NCI-H2196 (cell line): ENCODE measurements at regions not wholly inside any gene's neighbourhood (a gene's known extent, or its start where the extent isn't known, plus 50 kb on each side); places are given as distances from the start of the nearest gene placed in this dataset.

ENCODE experiments used
- DNase-seq: peaks from one replicate; lab custom pipeline; 2025; ENCODE audit not compliant: unreplicated experiment; lab: John Stamatoyannopoulos, UW

DNA sequence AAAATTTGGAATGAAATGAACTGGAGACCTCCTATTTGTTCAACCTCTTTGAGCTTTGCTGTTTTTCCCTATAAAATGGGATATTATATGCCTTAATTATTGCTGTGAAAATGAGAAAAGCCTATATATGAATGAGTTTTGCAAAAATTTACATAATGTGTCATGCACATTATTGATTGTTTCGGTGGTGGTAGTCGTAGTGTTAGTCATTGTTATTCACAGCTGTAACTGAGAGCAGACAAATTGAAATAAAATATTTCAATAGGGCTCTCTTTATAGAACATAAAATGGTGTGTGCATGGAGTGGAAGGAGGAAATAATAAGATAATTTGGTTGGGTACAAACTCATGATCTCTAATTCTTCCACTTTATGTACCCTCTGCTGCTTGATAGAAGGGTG is 153.7 kb upstream of the GADL1 start:
- DNase-seq: no peak

DNA sequence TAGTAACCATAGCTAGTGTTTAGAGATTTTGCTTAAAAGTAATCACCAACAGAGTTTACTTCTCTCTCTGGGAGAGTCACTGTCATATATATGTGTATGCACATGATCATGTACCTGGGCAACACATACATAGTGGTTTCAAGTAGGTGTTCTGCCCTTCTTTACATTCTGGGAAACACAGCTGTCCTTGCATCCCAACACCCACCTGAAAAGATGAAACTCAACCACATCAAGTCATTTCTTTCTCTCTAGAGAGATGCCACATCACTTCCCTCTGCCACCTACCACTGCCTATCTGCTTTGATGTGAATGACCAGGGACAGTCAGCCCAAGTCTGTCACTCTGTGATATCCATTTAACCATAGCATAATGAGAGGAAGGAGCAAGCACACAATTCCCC is 155.8 kb upstream of the GADL1 start:
- DNase-seq: no peak

DNA sequence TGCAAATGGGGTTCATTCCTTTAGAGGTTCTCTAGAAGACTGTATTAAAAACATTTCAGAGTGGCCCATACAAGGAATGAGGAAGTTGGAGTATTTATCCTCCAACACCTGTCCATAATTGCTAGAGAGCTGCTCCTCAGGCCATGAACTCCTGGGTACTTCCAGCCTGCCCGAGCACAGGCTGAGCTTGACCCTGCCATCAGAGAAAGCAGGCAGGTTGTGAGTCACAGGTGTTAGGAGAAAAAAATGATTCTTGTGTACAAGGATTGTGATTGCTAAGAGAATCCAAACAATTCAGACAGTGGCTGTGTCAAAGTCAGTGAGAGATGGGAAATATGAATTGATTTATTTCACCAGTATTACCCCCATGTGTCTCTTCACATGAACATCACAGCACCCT is 156.8 kb upstream of the GADL1 start:
- DNase-seq: no peak

DNA sequence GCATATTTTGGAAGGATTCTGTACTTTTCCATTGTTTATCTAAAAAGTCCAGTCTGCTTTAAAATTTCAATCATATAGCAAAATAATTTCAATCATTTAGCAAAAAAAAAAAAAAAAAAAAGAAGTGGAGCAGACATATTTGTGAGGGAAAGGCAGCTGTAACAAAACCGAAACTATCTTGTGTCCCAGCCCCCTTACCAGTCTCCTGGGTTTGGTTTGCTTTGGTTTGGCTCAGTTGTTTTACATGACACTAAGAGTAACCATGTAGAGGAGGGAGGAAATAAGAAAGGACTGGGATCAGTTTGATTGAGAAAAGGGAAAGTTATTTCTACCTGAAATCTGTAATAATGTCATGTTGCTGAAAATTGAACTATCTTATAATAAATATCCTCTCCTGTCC is 158.8 kb upstream of the GADL1 start:
- DNase-seq: no peak

DNA sequence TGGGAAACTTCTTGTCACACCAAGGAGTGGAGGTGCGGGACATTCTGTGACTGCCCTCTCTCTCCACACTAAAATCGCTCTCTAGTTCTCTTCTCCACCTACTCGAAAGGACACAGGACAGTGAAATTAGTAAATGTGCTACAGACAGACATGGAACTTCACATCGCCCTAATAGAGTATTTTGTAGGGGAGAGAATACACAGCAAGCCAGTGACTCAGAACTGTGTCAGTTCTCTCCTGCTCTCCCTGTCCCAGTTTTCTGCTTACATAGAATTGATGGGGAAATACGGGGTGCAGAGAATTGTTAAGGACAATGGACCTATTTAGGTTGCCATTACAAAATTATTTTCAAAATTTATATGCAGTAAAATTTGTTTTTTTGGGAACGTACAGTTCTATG is 159.6 kb upstream of the GADL1 start:
- no peak for DNase-seq

DNA sequence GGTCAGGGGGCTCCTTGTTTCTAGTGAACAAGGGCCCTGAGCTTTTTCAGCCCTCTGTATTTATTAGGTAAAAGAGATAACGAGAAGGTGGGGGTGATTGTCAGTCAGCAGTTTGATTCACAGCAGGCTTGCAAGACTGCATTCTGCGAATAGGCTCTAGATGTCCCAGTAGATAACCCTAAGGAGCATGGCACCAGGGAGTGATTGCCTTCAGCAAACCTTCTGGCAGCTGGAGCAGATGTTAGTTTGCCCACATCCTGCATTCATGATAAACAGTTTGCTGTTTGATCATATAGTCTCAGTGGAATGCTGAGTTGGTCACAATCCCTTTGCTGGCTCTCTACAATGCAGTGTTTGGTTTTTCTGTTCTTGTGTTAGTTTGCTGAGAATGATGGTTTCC is 161.3 kb upstream of the GADL1 start:
- no peak for DNase-seq

DNA sequence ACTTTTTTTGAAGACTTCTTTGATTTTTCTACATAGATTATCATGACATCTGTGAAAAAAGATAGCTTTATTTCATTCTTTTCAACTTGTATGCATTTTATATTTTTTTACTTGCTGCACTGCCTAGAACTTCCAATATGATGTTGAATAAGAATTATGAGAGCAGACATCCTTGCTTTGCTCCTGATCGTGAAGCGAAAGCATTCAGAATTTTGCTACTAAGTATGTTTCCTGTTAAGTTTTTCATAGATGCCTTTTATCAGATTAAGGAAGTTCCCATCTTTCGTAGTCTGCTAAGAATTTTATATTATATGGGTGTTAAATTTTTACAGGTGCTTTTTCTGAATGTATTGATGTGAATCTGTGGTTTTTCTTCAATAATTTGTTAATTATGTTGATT is 163.4 kb upstream of the GADL1 start:
- DNase-seq: no peak

DNA sequence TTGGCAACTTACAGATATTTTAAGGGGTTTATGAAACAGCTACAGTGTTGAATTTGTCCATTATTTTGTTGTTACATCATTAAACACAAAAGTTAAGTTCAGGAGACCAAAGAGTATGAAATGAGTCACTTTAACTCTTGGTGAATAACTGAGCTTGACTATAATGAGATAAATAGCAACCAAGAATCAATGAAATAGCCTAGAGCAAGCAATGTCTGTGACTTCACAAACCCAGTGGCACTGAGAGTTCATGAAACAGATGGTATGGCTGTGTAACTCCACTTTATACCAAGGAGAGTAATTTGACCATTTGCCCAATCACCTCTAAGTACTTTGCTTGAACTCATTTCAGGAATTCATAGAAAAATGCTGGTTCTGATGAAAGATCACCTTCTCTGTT is 169.6 kb upstream of the GADL1 start:
- no peak for DNase-seq

DNA sequence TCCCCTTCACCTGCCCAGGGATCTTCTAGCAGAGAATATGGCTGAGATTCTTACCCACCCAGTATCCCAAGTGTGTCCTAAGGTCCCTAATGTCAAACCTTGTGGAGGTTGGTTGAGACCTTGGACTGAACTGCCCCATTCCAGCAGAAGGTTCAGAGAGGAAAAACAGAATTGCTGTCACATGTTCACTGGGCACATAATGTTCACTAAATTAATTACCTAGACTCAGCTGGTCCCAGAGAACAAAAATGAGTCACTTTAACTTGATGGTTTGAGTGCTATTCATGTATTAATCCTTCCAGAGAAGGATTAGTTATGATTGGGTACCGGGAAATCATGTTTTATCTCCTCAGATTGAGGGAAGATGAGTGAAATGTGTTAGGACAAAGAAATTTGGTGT is 171.3 kb upstream of the GADL1 start:
- DNase-seq: no peak

DNA sequence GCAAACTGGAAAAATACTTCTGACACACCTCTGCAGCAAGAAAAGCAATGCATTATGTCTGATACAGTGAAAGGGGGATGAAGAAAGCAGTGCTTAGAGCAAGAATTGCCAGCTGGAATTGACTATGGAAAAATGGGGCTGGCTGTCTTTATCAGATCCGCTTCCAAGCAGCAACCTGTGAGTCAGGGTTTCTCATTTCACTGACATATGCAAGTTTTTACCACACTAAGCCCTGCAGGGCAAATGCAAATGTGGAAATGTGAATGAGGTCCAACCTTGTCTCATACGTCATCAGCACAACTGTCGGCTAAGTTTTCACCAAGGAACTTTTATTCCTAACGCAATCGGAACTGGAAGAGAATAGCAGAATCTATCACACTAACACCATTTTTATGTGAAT is 172.5 kb upstream of the GADL1 start:
- DNase-seq: no peak

DNA sequence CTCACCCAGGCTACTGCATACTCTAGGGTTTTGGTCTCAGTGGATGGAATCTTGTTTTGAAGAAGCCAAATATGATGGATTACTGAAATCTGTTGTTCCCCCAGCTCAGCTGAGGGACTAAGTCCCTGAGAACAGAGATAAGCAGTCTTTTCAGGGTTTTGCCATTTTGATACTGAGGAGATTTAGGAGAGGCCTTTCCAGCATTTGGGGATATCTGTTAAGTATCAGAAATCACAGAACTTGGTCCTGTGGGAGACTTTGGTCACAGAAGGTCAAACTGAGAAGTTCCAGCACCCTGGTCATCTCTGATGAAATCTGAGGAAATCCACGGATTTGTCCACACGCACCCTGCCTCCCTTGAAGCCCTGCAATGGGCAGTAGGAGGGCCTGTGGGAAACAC is 181.0 kb upstream of the GADL1 start:
- DNase-seq: no peak

DNA sequence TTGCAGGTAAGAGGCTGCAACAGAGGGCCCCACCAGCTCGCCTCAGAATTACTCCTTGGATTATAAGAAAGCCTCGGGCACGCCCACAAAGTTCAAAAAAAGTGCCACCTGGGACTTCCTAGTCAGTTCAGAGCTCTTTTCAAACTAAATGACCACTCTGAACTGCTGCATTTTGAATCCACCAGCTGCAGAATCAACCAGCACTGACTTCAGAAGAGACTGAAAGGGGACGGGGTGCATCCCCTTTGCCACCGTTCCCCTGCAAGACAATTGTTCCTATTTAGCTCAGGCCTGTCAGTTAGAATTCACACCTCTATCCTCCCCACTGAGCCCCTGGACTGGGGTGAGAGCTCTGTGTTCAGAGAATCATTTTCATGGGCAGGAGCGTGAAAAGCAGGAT is 181.4 kb upstream of the GADL1 start:
- DNase-seq: no peak

DNA sequence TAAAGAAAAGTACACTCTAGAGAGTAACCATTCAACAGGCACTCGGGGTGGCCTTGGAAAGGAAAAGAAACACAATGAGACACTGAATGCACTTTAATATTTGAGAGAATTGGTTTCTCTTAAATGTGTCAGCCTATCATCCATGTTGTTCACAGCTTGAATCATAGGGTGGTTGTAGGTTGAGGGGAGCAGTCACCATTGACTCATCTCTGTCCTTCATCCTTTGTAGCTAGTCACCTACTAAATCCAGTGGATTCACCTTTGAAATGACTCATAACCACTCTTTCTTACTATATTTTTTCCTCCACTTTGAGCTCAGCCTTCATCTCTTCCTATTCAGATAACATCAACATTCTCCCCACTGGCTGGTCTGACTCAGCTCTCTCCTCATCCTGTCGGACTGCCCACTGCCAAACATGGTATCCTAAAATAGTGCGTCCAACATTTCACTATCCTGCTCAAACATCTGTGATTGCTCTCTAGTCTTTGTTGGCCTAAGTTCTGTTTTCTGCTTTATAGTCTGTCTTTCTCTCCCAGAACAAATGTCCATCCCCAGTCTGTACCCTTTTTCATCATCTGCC is 182.7 kb upstream of the GADL1 start:
- no peak for DNase-seq

DNA sequence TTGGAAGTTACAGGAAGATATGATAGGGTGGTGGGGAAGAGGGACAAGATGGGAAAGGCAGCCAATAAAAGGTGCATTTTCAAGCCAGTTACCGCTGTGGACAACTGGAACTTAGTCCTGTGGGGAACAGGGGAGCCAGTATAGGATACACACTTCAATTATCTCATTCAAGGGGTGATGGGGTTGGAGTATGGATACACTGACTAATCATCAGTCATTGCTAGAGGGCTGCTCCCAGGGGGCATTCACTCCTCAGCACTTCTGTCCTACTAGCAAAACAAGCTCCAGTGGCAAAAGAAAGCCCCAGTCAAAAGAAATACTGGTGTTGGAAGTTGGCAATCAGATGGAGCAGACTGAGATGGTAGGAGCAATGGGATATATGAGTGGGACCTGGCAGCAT is 183.4 kb upstream of the GADL1 start:
- no peak for DNase-seq

DNA sequence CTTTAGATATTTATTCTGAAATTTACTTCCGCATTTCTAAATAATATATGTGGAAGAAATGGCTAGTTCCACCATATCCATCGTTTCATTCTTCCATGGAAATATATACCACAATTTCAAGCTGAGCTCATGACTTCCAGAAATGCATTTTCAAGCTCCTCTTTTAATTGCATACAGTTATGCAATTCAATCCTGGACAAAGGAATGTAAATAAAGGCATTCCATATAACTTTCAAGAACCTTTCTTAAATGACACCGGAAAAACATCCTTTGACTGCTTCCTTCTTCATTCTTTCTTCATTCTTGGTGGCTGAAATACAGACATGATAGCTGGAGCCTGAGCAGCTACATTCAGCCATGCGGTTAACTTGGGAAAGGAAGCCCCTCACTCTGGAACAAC is 185.2 kb upstream of the GADL1 start:
- DNase-seq: no peak

DNA sequence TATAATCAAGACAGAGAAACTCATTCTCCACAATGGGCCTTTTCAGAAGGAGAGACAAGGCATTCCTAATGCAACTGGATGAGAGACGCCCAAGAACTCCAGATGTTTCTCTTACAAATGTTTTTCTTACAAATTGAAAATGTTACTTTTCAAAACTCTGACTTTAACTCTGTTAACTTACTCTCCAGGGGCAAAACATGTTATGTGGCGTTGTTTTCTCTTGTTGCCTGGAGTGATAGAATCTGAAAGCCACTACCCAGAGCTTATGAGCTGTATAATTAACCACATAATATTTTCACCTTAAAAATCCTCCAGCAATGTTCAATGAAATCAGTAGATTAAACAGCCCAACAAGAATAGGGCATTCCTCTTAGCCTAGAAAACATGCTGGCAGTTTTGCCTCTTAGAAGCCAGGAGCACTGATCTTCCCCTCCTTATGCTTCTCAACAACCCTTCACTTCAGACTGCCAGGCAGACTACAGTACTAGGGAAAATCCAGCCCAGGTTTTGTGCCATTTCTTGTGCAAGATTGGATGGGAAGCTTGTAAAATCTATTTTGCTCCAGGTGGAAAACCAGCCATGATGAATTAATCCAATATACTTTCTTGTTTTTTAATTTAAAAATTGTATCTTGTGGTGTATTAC is 186.7 kb upstream of the GADL1 start:
- no peak for DNase-seq

DNA sequence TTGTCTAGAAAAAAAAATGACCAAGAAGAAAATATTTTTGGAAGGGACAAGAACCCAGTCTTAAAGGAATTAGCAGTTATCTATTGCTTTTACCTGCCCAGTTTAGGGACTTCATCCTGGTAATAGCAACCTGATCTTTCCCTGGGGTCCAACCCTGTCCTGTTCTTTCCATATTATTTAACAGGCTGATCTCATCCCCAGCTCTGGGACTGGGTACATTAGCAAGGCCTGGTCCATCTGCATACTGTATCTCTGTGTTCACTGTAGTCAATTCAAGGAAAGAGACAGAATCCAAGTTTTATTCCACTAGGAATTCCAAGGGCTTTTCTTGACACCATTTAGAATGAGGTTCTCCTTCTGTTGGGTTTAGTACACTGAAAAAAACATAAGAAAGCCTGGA is 191.7 kb upstream of the GADL1 start:
- no peak for DNase-seq

DNA sequence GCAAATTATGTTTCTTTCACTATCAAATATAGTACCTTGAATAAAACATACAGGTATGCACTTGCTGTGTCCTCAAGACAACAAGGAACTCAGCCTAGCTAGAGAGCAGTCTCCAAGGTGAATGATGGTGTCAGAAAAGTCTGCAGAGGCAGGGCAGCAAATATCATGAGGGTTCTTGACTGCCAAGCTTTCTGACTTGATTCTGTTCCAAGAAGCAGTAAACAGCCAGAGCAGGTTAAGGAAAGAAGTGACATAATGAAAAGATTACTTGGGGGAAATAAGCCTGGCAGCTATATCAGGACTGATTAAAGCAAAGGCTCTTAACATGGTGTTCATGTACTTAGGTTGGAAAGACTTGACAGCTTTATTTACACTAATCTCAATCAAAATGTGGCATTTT is 192.2 kb upstream of the GADL1 start:
- no peak for DNase-seq

DNA sequence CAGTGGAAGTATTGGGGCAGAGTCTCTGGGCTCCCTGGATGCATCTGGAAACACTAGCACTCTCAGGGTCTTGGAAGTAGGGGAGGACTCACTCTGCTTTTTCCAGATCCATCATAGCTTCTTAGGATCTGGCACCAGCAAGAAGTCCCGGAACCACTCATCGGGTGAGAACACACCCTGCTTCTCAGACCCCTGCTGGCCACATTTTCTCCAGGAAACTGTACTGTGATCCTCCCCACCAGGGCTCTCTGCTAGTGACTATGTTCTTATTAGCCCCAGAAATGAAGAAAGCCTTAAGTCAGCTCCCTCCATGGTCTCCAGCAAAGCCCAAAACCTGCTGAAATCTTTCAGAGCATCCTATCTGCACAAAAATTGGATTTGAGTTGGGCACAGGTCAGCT is 197.3 kb upstream of the GADL1 start:
- DNase-seq: no peak

DNA sequence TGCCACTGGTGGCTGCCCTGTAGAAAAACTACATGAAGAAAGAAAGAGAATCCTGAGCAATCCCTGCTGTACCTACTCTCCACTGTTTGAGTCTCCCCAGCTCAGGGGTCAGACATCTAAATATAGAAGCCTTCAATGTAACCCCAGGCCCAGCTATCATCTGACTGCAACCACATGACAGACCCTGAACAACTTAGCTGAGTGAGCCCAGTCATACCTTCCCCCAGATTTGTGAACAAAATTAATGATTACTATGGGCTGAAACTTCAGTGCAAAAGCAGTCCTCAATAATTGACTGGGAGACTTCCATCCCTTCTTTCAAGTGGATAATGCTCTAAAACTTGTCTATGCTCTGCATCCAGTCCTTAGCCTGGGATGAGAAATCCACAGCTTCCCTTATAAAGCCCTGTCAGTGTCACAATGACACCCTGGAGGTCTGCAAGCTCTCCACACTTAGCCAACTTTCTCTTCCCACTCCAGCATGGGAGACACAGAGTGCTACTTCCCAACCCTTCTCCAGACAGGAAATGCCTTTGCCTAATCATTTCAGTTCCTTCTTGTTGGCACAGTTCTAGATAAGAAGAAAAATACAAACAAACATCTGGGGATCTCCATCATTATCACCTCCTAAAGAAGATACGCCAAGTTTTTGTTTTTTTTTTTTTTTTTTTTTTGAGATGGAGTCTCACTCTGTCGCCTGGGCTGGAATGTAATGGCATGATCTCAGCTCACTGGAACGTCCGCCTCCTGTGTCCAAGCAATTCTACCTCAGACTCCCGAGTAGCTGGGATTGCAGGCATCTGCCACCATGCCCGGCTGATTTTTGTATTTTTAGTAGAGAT is 198.5 kb upstream of the GADL1 start:
- no peak for DNase-seq

DNA sequence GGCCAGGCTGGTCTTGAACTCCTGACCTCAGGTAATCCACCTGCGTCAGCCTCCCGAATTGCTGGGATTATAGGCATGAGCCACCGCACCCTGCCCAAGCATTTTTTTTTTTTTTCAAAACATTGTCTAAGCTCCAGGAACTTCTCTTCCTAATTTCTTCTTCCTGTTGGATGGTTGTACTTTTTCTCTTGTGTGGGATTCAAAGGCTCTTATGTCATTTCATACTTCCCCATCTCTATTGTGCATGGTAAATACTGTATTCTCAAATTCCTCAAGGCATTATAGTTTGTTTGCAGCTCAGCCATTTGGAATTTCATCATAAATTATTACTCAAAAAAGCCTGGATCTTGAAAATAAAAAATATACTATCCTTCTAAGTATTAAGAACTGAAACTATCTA is 199.1 kb upstream of the GADL1 start:
- no peak for DNase-seq

DNA sequence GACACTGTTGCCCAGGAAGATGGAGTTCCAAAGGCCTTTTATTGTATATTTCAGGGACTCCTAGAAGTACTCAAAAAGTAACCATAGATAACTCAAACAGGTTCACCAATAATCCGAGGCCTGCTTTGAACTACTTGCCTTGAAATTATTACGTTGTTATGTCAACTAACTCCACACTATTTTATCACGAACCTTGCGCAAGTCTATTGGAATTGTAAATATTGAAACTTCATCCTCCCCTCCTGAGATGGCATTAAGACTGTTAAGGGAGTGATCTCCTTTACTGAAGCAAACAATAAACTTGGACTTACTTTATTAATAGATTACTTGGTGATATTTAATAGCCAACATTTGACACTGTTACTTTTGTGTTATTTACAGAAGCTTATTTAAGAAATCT is 199.6 kb upstream of the GADL1 start:
- DNase-seq: no peak

DNA sequence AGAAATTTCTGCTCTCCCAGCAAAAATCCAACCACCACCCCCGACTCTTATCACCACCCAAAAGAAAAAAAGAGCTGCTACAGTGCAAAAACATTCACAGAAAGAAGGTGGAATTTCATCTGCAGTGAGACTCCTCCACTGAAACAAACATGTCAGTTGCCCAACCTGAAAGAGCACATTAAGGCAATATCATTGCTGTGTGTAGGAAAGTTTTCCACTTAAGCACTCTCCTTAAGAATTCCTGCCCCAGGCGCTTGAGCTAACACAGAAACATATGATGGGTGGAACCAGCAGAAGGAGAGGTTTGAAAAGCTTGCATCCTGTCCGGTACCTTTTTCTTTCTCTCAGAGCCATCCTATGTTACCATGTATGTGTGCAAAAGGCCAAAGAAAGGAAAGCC is 200.8 kb upstream of the GADL1 start:
- no peak for DNase-seq
